HL-60 (cell line): ENCODE measurements at regions not wholly inside any gene's neighbourhood (a gene's known extent, or its start where the extent isn't known, plus 50 kb on each side); places are given as distances from the start of the nearest gene placed in this dataset.

Experiments
- DNase-seq, 2 experiments: peaks; one replicate each; pipeline ENCODE4 v3.0.0-alpha.2; 2010 to 2020; ENCODE audit warnings: low read depth in 1 of 2, low spot score in 1 of 2
- H3K27ac ChIP-seq: fragments of 250-450 bp; sonication (Bioruptor Pico); replicated peaks from 2 replicates; pipeline ENCODE4 v1.5.1; 2020; ENCODE audit warnings: mild to moderate bottlenecking, moderate library complexity
- H3K27me3 ChIP-seq: fragments of 250-450 bp; sonication (Bioruptor Pico); 2 replicates; pipeline ENCODE4 v1.5.1; 2021; ENCODE audit warnings: mild to moderate bottlenecking, moderate library complexity; ENCODE audit not compliant: insufficient read depth, poor library complexity, severe bottlenecking
- H3K4me3 ChIP-seq: replicated peaks from 2 replicates; pipeline ENCODE4 v1.5.1; 2011; ENCODE audit warnings: mild to moderate bottlenecking, control low read depth, low read length; ENCODE audit not compliant: insufficient read depth
- CTCF ChIP-seq: IDR thresholded peaks from one replicate; pipeline ENCODE4 v1.5.1; 2011; ENCODE audit warnings: low read length, control low read depth, inconsistent platforms; ENCODE audit not compliant: insufficient read depth
- GABPA ChIP-seq: IDR thresholded peaks from 2 replicates; pipeline ENCODE4 v1.6.1; 2012; ENCODE audit warnings: low read depth
- POLR2AphosphoS5 ChIP-seq: IDR thresholded peaks from 2 replicates; pipeline ENCODE4 v1.6.1; 2012; ENCODE audit warnings: low read depth
- REST ChIP-seq: IDR thresholded peaks from 2 replicates; pipeline ENCODE4 v1.6.1; 2012; ENCODE audit warnings: low read depth; ENCODE audit not compliant: insufficient replicate concordance
- SPI1 ChIP-seq: IDR thresholded peaks from 2 replicates; pipeline ENCODE4 v1.6.1; 2012; ENCODE audit warnings: low read depth, mild to moderate bottlenecking, borderline replicate concordance

GRCh38 chr4:30790998-30791397, 70.8 kb downstream of the PCDH7 start:
- Histone ChIP-seq H3K4me3 (no peak overlapping the region), H3K27me3 (no peaks in the 10 kb centered on the region), H3K27ac (no peak overlapping the region)
- TF ChIP-seq POLR2AphosphoS5 (no peak), CTCF (no peak), GABPA (no peak), SPI1 (no peak), REST (no peak)
- no peak for DNase-seq

GRCh38 chr4:30792601-30793000, 72.4 kb downstream of the PCDH7 start:
- TF ChIP-seq GABPA (no peak), POLR2AphosphoS5 (no peak), SPI1 (no peak), CTCF (no peak), REST (no peak)
- DNase-seq: no peak
- no peak overlapping the region for H3K4me3 ChIP-seq
- no peaks in the 10 kb centered on the region for H3K27me3 ChIP-seq
- H3K27ac ChIP-seq: no peak overlapping the region

- no peak overlapping the region for H3K4me3 ChIP-seq
- H3K27me3 ChIP-seq: no peaks in the 10 kb centered on the region
- no peak overlapping the region for H3K27ac ChIP-seq
- TF ChIP-seq POLR2AphosphoS5 (no peak), SPI1 (no peak), CTCF (no peak), GABPA (no peak), REST (no peak)
- DNase-seq: no peak
Observed at GRCh38 chr4:30801876-30802275, 81.7 kb downstream of the PCDH7 start.
